ENCODE measurements at regions not wholly inside any gene's neighbourhood (a gene's known extent, or its start where the extent isn't known, plus 50 kb on each side); places are given as distances from the start of the nearest gene placed in this dataset.
"Not testable (repeated sequence)": the region's sequence is repeated elsewhere in the genome, so short reads cannot be mapped to it uniquely, and the experiment has no call there.

DNA sequence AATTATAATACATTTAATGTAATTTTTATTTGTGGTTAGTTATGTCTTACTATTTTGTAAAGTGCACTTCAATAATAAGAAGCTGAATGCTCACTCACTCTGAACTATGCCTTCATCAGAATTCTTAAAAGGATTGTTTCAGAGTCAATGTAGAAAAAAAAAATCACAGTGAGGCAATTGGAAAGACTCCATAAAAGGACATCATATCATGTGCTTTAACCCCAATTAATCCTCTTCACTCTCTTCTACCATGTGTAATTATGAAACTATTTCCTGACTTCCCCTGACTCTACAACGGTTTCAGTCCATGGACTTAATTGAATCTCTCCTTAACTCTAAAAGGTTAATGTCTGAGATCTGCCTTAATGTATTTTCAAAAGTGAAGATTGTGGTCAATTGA lies 250.4 kb upstream of the ALG10 start:
- CTCF ChIA-PET, result no interaction called here
- no peak for ATAC-seq (replicated peaks in 1 of 4)
- no CpG with 5 or more reads among the region's 1 CpG for WGBS (ENCODE audit: insufficient coverage)

GRCh38 chr12:33773091-33773490 lies 249.2 kb upstream of the ALG10 start:
- DNase-seq; H3K27me3 ChIP-seq (replicated peaks in 1 of 2; ENCODE audit: control insufficient read depth in 2 of 2, extremely low read depth in 1 of 2, insufficient read depth in 2 of 2, low read length in 1 of 2); H3K4me3 Mint-ChIP-seq; H3K27ac ChIP-seq (ENCODE audit: low read length); H3K36me3 Mint-ChIP-seq; H3K36me3 ChIP-seq (ENCODE audit: control insufficient read depth in 2 of 2, extremely low read depth in 1 of 2, insufficient read depth in 1 of 2, low read length in 1 of 2); H3K4me3 ChIP-seq (ENCODE audit: control insufficient read depth in 1 of 2, extremely low read depth in 1 of 2, low read length in 1 of 2); ATAC-seq (replicated peaks in 1 of 4); CTCF ChIA-PET; H3K27ac Mint-ChIP-seq; POLR2A ChIA-PET; H3K27me3 Mint-ChIP-seq; H3K4me1 ChIP-seq (ENCODE audit: control insufficient read depth in 1 of 2, extremely low read depth in 1 of 2, insufficient read depth in 2 of 2, low read length in 2 of 2); H3K9me3 ChIP-seq; H3K4me1 Mint-ChIP-seq: not testable (repeated sequence)
- peaks cover 5 to 16% (median 5%) of the 10 kb centered on the region in 3 donors for H3K9me3 Mint-ChIP-seq
- WGBS (ENCODE audit: insufficient coverage), result 85% methylated on average over 2 of the region's 7 CpGs

More for the DNA sequence above, 250.4 kb upstream of the ALG10 start:
- Histone ChIP-seq H3K4me3 (ENCODE audit: control insufficient read depth in 1 of 2, extremely low read depth in 1 of 2, low read length in 1 of 2) (no peak overlapping the region), H3K9me3 (no peaks in the 10 kb centered on the region), H3K27ac (ENCODE audit: low read length) (no peak overlapping the region), H3K36me3 (ENCODE audit: control insufficient read depth in 2 of 2, extremely low read depth in 1 of 2, insufficient read depth in 1 of 2, low read length in 1 of 2) (no peaks in the 10 kb centered on the region), H3K27me3 (replicated peaks in 1 of 2; ENCODE audit: control insufficient read depth in 2 of 2, extremely low read depth in 1 of 2, insufficient read depth in 2 of 2, low read length in 1 of 2) (no peaks in the 10 kb centered on the region), H3K4me1 (ENCODE audit: control insufficient read depth in 1 of 2, extremely low read depth in 1 of 2, insufficient read depth in 2 of 2, low read length in 2 of 2) (no peaks in the 10 kb centered on the region)
- no peaks in the 10 kb centered on the region for H3K4me1 Mint-ChIP-seq
- no peak for DNase-seq
- peaks cover 5 to 16% (median 5%) of the 10 kb centered on the region in 3 donors for H3K9me3 Mint-ChIP-seq
- H3K27me3 Mint-ChIP-seq, result no peaks in the 10 kb centered on the region
- no peak overlapping the region for H3K4me3 Mint-ChIP-seq
- POLR2A ChIA-PET, result no interaction called here
- no peaks in the 10 kb centered on the region for H3K36me3 Mint-ChIP-seq
- no peak overlapping the region for H3K27ac Mint-ChIP-seq

DNA sequence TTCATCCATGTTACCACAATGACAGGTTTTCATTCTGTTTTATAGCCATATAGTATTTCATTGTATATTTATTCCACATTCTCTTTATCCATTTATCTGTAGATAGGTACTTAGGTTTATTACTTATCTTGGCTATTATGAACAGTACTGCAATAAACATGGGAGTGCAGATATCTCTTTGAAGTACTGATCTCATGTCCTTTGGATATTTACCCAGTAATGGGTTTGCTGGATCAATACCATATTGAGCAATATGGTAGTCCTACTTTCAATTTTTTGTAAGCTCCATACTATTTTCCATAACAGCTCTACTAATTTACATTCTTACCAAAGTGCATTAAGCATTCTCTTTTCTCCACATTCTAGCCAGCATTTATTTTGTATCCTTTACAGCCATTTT lies 235.8 kb upstream of the ALG10 start:
- Mint-ChIP-seq H3K4me1 (no peaks in the 10 kb centered on the region), H3K4me3 (no peak overlapping the region), H3K27ac (no peak overlapping the region), H3K27me3 (no peaks in the 10 kb centered on the region), H3K36me3 (no peaks in the 10 kb centered on the region), H3K9me3 (peaks cover 11 to 22% (median 12%) of the 10 kb centered on the region in 3 donors)
- H3K27ac ChIP-seq (ENCODE audit: low read length), result no peak overlapping the region
- no peaks in the 10 kb centered on the region for H3K9me3 ChIP-seq
- CTCF ChIA-PET, result no interaction called here
- no peaks in the 10 kb centered on the region for H3K27me3 ChIP-seq (replicated peaks in 1 of 2; ENCODE audit: control insufficient read depth in 2 of 2, extremely low read depth in 1 of 2, insufficient read depth in 2 of 2, low read length in 1 of 2)
- ATAC-seq (replicated peaks in 1 of 4) (no peak), DNase-seq (no peak)
- no peak overlapping the region for H3K4me3 ChIP-seq (ENCODE audit: control insufficient read depth in 1 of 2, extremely low read depth in 1 of 2, low read length in 1 of 2)
- no peaks in the 10 kb centered on the region for H3K4me1 ChIP-seq (ENCODE audit: control insufficient read depth in 1 of 2, extremely low read depth in 1 of 2, insufficient read depth in 2 of 2, low read length in 2 of 2)
- no peaks in the 10 kb centered on the region for H3K36me3 ChIP-seq (ENCODE audit: control insufficient read depth in 2 of 2, extremely low read depth in 1 of 2, insufficient read depth in 1 of 2, low read length in 1 of 2)
- POLR2A ChIA-PET, result no interaction called here

- Histone ChIP-seq H3K9me3 (no peaks in the 10 kb centered on the region), H3K4me3 (ENCODE audit: control insufficient read depth in 1 of 2, extremely low read depth in 1 of 2, low read length in 1 of 2) (no peak overlapping the region), H3K27ac (ENCODE audit: low read length) (no peak overlapping the region), H3K27me3 (replicated peaks in 1 of 2; ENCODE audit: control insufficient read depth in 2 of 2, extremely low read depth in 1 of 2, insufficient read depth in 2 of 2, low read length in 1 of 2) (no peaks in the 10 kb centered on the region), H3K36me3 (ENCODE audit: control insufficient read depth in 2 of 2, extremely low read depth in 1 of 2, insufficient read depth in 1 of 2, low read length in 1 of 2) (no peaks in the 10 kb centered on the region), H3K4me1 (ENCODE audit: control insufficient read depth in 1 of 2, extremely low read depth in 1 of 2, insufficient read depth in 2 of 2, low read length in 2 of 2) (no peaks in the 10 kb centered on the region)
- H3K27ac Mint-ChIP-seq, result no peak overlapping the region
- no peak for ATAC-seq (replicated peaks in 1 of 4)
- no peak for DNase-seq
- no peak overlapping the region for H3K4me3 Mint-ChIP-seq
- ChIA-PET CTCF (no interaction called here), POLR2A (no interaction called here)
- H3K4me1 Mint-ChIP-seq, result no peaks in the 10 kb centered on the region
- peaks cover 15 to 43% (median 16%) of the 10 kb centered on the region in 3 donors for H3K9me3 Mint-ChIP-seq
- H3K36me3 Mint-ChIP-seq, result no peaks in the 10 kb centered on the region
- H3K27me3 Mint-ChIP-seq, result no peaks in the 10 kb centered on the region
These were observed 227.3 kb upstream of the ALG10 start for GRCh38 chr12:33794954-33795353.

DNA sequence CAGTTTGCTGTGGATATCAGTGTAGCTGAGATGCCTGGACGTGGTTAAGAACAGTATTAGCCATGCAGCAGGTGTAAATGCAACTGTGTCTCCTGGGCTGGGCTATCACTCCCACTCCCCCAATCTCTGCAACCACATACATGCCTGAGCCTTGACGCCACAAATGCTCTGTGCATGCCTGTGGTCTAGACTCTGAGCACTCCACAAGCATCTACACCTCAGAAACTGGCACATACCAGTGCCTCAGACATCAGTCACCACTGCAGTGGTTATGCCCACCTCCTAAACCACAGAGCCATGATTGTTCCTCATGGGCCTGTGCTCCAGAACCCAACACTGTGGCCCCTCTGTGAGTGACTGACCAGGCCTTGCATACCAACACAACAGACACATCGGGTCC lies 226.8 kb upstream of the ALG10 start:
- no peaks in the 10 kb centered on the region for H3K9me3 ChIP-seq
- no peak overlapping the region for H3K27ac Mint-ChIP-seq
- no peaks in the 10 kb centered on the region for H3K27me3 Mint-ChIP-seq
- ATAC-seq (replicated peaks in 1 of 4), result no peak
- no peaks in the 10 kb centered on the region for H3K36me3 Mint-ChIP-seq
- 62% methylated on average over 1 of the region's 3 CpGs for WGBS (ENCODE audit: insufficient coverage)
- no peaks in the 10 kb centered on the region for H3K4me1 ChIP-seq (ENCODE audit: control insufficient read depth in 1 of 2, extremely low read depth in 1 of 2, insufficient read depth in 2 of 2, low read length in 2 of 2)
- H3K27me3 ChIP-seq (replicated peaks in 1 of 2; ENCODE audit: control insufficient read depth in 2 of 2, extremely low read depth in 1 of 2, insufficient read depth in 2 of 2, low read length in 1 of 2), result no peaks in the 10 kb centered on the region
- POLR2A ChIA-PET, result no interaction called here
- CTCF ChIA-PET, result no interaction called here
- H3K9me3 Mint-ChIP-seq, result peaks cover 11 to 42% (median 13%) of the 10 kb centered on the region in 3 donors
- no peaks in the 10 kb centered on the region for H3K4me1 Mint-ChIP-seq
- H3K27ac ChIP-seq (ENCODE audit: low read length), result no peak overlapping the region
- no peak overlapping the region for H3K4me3 Mint-ChIP-seq
- no peaks in the 10 kb centered on the region for H3K36me3 ChIP-seq (ENCODE audit: control insufficient read depth in 2 of 2, extremely low read depth in 1 of 2, insufficient read depth in 1 of 2, low read length in 1 of 2)
- no peak for DNase-seq
- no peak overlapping the region for H3K4me3 ChIP-seq (ENCODE audit: control insufficient read depth in 1 of 2, extremely low read depth in 1 of 2, low read length in 1 of 2)

GRCh38 chr12:33813536-33813935 lies 208.8 kb upstream of the ALG10 start:
- Mint-ChIP-seq H3K9me3 (peaks cover 9 to 23% (median 13%) of the 10 kb centered on the region in 3 donors), H3K4me3 (no peak overlapping the region), H3K27me3 (no peaks in the 10 kb centered on the region), H3K36me3 (no peaks in the 10 kb centered on the region), H3K4me1 (no peaks in the 10 kb centered on the region), H3K27ac (no peak overlapping the region)
- no CpG with 5 or more reads among the region's 2 CpGs for WGBS (ENCODE audit: insufficient coverage)
- Histone ChIP-seq H3K9me3 (no peaks in the 10 kb centered on the region), H3K27ac (ENCODE audit: low read length) (no peak overlapping the region), H3K36me3 (ENCODE audit: control insufficient read depth in 2 of 2, extremely low read depth in 1 of 2, insufficient read depth in 1 of 2, low read length in 1 of 2) (no peaks in the 10 kb centered on the region), H3K4me1 (ENCODE audit: control insufficient read depth in 1 of 2, extremely low read depth in 1 of 2, insufficient read depth in 2 of 2, low read length in 2 of 2) (no peaks in the 10 kb centered on the region), H3K4me3 (ENCODE audit: control insufficient read depth in 1 of 2, extremely low read depth in 1 of 2, low read length in 1 of 2) (no peak overlapping the region), H3K27me3 (replicated peaks in 1 of 2; ENCODE audit: control insufficient read depth in 2 of 2, extremely low read depth in 1 of 2, insufficient read depth in 2 of 2, low read length in 1 of 2) (no peaks in the 10 kb centered on the region)
- ChIA-PET POLR2A (no interaction called here), CTCF (no interaction called here)
- DNase-seq, result no peak
- no peak for ATAC-seq (replicated peaks in 1 of 4)

DNA sequence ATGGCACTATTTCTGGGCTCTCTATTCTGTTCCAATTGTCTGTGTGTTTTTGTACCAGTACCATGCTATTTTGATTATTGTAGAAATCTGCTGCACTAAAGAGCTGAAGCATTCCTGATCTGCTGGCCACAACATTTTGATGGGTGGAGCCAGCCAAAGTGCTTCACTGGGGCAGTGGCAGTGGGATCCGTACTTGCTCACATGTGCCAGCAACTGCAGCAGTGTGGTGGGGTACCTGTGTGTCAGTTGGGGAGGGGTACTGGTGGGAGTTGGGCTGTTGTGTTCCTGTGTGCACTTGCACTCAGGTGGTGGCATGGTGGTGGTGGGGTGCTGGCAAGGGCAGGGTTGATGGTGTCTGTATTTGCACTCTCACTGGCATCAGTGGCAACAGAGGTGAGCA lies 204.6 kb upstream of the ALG10 start:
- DNase-seq (no peak), ATAC-seq (replicated peaks in 1 of 4) (peak in 1 of 4 experiments; percentile 16)
- ChIA-PET POLR2A (no interaction called here), CTCF (no interaction called here)
- Histone ChIP-seq H3K9me3 (no peaks in the 10 kb centered on the region), H3K36me3 (ENCODE audit: control insufficient read depth in 2 of 2, extremely low read depth in 1 of 2, insufficient read depth in 1 of 2, low read length in 1 of 2) (no peaks in the 10 kb centered on the region), H3K27me3 (replicated peaks in 1 of 2; ENCODE audit: control insufficient read depth in 2 of 2, extremely low read depth in 1 of 2, insufficient read depth in 2 of 2, low read length in 1 of 2) (no peaks in the 10 kb centered on the region), H3K4me3 (ENCODE audit: control insufficient read depth in 1 of 2, extremely low read depth in 1 of 2, low read length in 1 of 2) (no peak overlapping the region), H3K27ac (ENCODE audit: low read length) (no peak overlapping the region), H3K4me1 (ENCODE audit: control insufficient read depth in 1 of 2, extremely low read depth in 1 of 2, insufficient read depth in 2 of 2, low read length in 2 of 2) (no peaks in the 10 kb centered on the region)
- WGBS (ENCODE audit: insufficient coverage), result 71% methylated on average over 1 of the region's 1 CpG
- no peaks in the 10 kb centered on the region for H3K36me3 Mint-ChIP-seq
- no peak overlapping the region for H3K27ac Mint-ChIP-seq
- H3K27me3 Mint-ChIP-seq, result no peaks in the 10 kb centered on the region
- no peaks in the 10 kb centered on the region for H3K4me1 Mint-ChIP-seq
- H3K9me3 Mint-ChIP-seq, result peaks cover 11 to 22% (median 22%) of the 10 kb centered on the region in 3 donors
- H3K4me3 Mint-ChIP-seq, result no peak overlapping the region
